ENCODE measurements at regions not wholly inside any gene's neighbourhood (a gene's known extent, or its start where the extent isn't known, plus 50 kb on each side); places are given as distances from the start of the nearest gene placed in this dataset.

GRCh38 chr2:19654310-19655090, 247.3 kb downstream of the TTC32 start:
- H3K27me3 ChIP-seq (ENCODE audit: control insufficient read depth in 5 of 5, insufficient read depth in 4 of 5, low read length in 5 of 5) = no peaks in the 10 kb centered on the region
- H3K9ac ChIP-seq (ENCODE audit: low read length in 5 of 5) = no peak overlapping the region
- no peak overlapping the region for H3K4me3 ChIP-seq (ENCODE audit: low read depth in 1 of 5, low read length in 5 of 5)
- H3K4me1 ChIP-seq (ENCODE audit: control insufficient read depth in 5 of 5, insufficient read depth in 5 of 5, low read length in 5 of 5) = no peaks in the 10 kb centered on the region
- no peak overlapping the region for H3K27ac ChIP-seq (ENCODE audit: low read depth, low read length)
- no peaks in the 10 kb centered on the region for H3K9me3 ChIP-seq (ENCODE audit: control insufficient read depth in 5 of 5, low read length in 5 of 5)
- H3K36me3 ChIP-seq (ENCODE audit: control insufficient read depth in 5 of 5, insufficient read depth in 5 of 5, low read length in 5 of 5) = no peaks in the 10 kb centered on the region

- H3K4me1 ChIP-seq (ENCODE audit: control insufficient read depth in 5 of 5, insufficient read depth in 5 of 5, low read length in 5 of 5) = peaks cover 0 to 2% (median 0%) of the 10 kb centered on the region in 5 donors
- no peak overlapping the region for H3K9ac ChIP-seq (ENCODE audit: low read length in 5 of 5)
- H3K36me3 ChIP-seq (ENCODE audit: control insufficient read depth in 5 of 5, insufficient read depth in 5 of 5, low read length in 5 of 5) = no peaks in the 10 kb centered on the region
- no peak overlapping the region for H3K4me3 ChIP-seq (ENCODE audit: low read depth in 1 of 5, low read length in 5 of 5)
- H3K9me3 ChIP-seq (ENCODE audit: control insufficient read depth in 5 of 5, low read length in 5 of 5) = no peaks in the 10 kb centered on the region
- H3K27me3 ChIP-seq (ENCODE audit: control insufficient read depth in 5 of 5, insufficient read depth in 4 of 5, low read length in 5 of 5) = no peaks in the 10 kb centered on the region
- no peak overlapping the region for H3K27ac ChIP-seq (ENCODE audit: low read depth, low read length)
These were observed 248.3 kb downstream of the TTC32 start for GRCh38 chr2:19653509-19653908.

DNA sequence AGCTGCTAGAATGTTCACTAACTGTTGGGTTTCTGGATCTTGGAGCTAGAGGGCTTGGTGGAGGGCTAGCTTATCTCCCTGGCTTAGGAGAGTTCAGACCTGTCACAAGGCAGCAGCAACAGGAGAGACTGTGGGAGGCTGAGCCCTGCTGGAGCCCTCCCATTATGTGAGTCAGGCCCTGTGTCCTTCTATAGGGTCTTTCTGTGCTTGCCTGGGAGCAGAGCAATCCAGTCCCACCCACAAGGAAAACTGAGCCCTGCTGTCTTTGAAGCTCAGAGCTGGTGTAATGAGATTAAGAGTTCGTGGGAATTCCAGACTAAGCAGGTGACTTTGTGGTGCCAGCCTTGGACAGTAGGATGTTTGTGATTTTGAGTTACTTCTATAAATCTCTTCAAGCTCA, 249.0 kb downstream of the TTC32 start:
- Histone ChIP-seq H3K27ac (ENCODE audit: low read depth, low read length) (no peak overlapping the region), H3K4me3 (ENCODE audit: low read depth in 1 of 5, low read length in 5 of 5) (no peak overlapping the region), H3K27me3 (ENCODE audit: control insufficient read depth in 5 of 5, insufficient read depth in 4 of 5, low read length in 5 of 5) (no peaks in the 10 kb centered on the region), H3K9ac (ENCODE audit: low read length in 5 of 5) (no peak overlapping the region), H3K36me3 (ENCODE audit: control insufficient read depth in 5 of 5, insufficient read depth in 5 of 5, low read length in 5 of 5) (no peaks in the 10 kb centered on the region), H3K4me1 (ENCODE audit: control insufficient read depth in 5 of 5, insufficient read depth in 5 of 5, low read length in 5 of 5) (peaks cover 0 to 4% (median 0%) of the 10 kb centered on the region in 5 donors), H3K9me3 (ENCODE audit: control insufficient read depth in 5 of 5, low read length in 5 of 5) (no peaks in the 10 kb centered on the region)

DNA sequence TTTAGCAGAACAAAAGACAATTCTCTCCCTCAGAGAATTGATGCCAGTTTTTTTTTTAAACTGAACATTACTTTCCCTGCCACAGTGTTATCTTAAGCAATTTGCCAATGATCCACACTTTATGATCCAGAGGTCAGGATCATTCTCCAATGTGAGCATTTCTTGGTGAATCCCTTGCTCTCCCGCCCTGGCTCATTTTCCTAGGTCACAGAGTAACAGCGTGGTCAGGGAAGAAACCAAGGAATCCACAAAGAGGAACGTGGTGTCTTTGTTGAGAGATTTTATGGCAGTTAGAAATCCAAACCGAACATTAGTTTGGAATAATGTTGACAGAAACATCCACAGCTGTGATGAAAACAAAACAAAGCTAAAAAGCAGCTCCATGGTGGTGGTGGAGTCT, 250.3 kb downstream of the TTC32 start:
- Histone ChIP-seq H3K9ac (ENCODE audit: low read length in 5 of 5) (no peak overlapping the region), H3K27ac (ENCODE audit: low read depth, low read length) (no peak overlapping the region), H3K36me3 (ENCODE audit: control insufficient read depth in 5 of 5, insufficient read depth in 5 of 5, low read length in 5 of 5) (no peaks in the 10 kb centered on the region), H3K4me1 (ENCODE audit: control insufficient read depth in 5 of 5, insufficient read depth in 5 of 5, low read length in 5 of 5) (peaks cover 0 to 4% (median 0%) of the 10 kb centered on the region in 5 donors), H3K9me3 (ENCODE audit: control insufficient read depth in 5 of 5, low read length in 5 of 5) (no peaks in the 10 kb centered on the region), H3K4me3 (ENCODE audit: low read depth in 1 of 5, low read length in 5 of 5) (no peak overlapping the region), H3K27me3 (ENCODE audit: control insufficient read depth in 5 of 5, insufficient read depth in 4 of 5, low read length in 5 of 5) (no peaks in the 10 kb centered on the region)

- Histone ChIP-seq H3K36me3 (ENCODE audit: control insufficient read depth in 5 of 5, insufficient read depth in 5 of 5, low read length in 5 of 5) (no peaks in the 10 kb centered on the region), H3K9ac (ENCODE audit: low read length in 5 of 5) (no peak overlapping the region), H3K4me1 (ENCODE audit: control insufficient read depth in 5 of 5, insufficient read depth in 5 of 5, low read length in 5 of 5) (peaks cover 0 to 4% (median 0%) of the 10 kb centered on the region in 5 donors), H3K27me3 (ENCODE audit: control insufficient read depth in 5 of 5, insufficient read depth in 4 of 5, low read length in 5 of 5) (no peaks in the 10 kb centered on the region), H3K27ac (ENCODE audit: low read depth, low read length) (no peak overlapping the region), H3K9me3 (ENCODE audit: control insufficient read depth in 5 of 5, low read length in 5 of 5) (no peaks in the 10 kb centered on the region), H3K4me3 (ENCODE audit: low read depth in 1 of 5, low read length in 5 of 5) (no peak overlapping the region)
These were observed 251.9 kb downstream of the TTC32 start for GRCh38 chr2:19649785-19650380.

GRCh38 chr2:19649142-19649541, 252.6 kb downstream of the TTC32 start:
- no peaks in the 10 kb centered on the region for H3K27me3 ChIP-seq (ENCODE audit: control insufficient read depth in 5 of 5, insufficient read depth in 4 of 5, low read length in 5 of 5)
- no peak overlapping the region for H3K9ac ChIP-seq (ENCODE audit: low read length in 5 of 5)
- H3K27ac ChIP-seq (ENCODE audit: low read depth, low read length) = no peak overlapping the region
- no peaks in the 10 kb centered on the region for H3K9me3 ChIP-seq (ENCODE audit: control insufficient read depth in 5 of 5, low read length in 5 of 5)
- peaks cover 0 to 4% (median 0%) of the 10 kb centered on the region in 5 donors for H3K4me1 ChIP-seq (ENCODE audit: control insufficient read depth in 5 of 5, insufficient read depth in 5 of 5, low read length in 5 of 5)
- no peaks in the 10 kb centered on the region for H3K36me3 ChIP-seq (ENCODE audit: control insufficient read depth in 5 of 5, insufficient read depth in 5 of 5, low read length in 5 of 5)
- H3K4me3 ChIP-seq (ENCODE audit: low read depth in 1 of 5, low read length in 5 of 5) = no peak overlapping the region

DNA sequence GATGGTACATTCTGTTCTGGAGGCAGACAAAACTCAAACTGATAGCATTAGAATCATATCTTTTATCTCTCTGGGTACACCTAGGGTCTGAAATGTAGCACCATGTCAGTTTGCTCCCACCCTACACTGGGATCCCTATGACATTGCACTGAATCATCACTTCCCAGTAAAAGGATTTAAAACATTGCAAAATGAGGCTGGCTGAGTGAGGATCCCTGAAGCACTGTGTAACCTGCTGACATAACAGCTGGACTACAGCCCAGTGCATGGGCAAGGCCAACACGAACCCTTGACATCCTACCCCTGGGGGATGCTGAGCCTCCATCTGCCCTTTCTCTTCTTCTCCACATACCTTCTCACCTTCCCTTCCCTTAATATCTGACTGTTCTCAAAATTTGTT, 253.2 kb downstream of the TTC32 start:
- no peak overlapping the region for H3K27ac ChIP-seq (ENCODE audit: low read depth, low read length)
- no peak overlapping the region for H3K4me3 ChIP-seq (ENCODE audit: low read depth in 1 of 5, low read length in 5 of 5)
- no peaks in the 10 kb centered on the region for H3K9me3 ChIP-seq (ENCODE audit: control insufficient read depth in 5 of 5, low read length in 5 of 5)
- H3K27me3 ChIP-seq (ENCODE audit: control insufficient read depth in 5 of 5, insufficient read depth in 4 of 5, low read length in 5 of 5) = no peaks in the 10 kb centered on the region
- no peaks in the 10 kb centered on the region for H3K36me3 ChIP-seq (ENCODE audit: control insufficient read depth in 5 of 5, insufficient read depth in 5 of 5, low read length in 5 of 5)
- H3K9ac ChIP-seq (ENCODE audit: low read length in 5 of 5) = no peak overlapping the region
- H3K4me1 ChIP-seq (ENCODE audit: control insufficient read depth in 5 of 5, insufficient read depth in 5 of 5, low read length in 5 of 5) = peaks cover 0 to 4% (median 0%) of the 10 kb centered on the region in 5 donors

DNA sequence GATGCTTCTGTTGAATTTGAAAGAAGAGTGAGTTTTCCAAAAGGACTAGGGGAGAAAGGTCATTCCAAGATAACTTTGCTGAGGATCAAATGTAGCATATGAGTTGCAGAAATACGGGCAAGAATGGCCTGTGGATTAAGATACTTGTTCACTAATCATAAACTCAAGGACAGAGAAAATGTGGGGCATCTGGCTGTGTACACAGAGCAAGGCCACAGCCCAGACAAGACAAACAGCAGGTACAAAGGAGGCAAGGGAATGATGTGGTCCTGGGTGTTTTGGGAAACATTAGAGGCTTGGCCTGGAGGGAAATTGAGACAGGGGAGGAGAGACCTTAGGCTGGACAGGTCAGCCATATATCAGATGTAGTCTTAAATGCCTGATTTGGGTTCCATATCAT, 254.8 kb downstream of the TTC32 start:
- H3K4me1 ChIP-seq (ENCODE audit: control insufficient read depth in 5 of 5, insufficient read depth in 5 of 5, low read length in 5 of 5) = peaks cover 0 to 4% (median 0%) of the 10 kb centered on the region in 5 donors
- no peak overlapping the region for H3K27ac ChIP-seq (ENCODE audit: low read depth, low read length)
- no peaks in the 10 kb centered on the region for H3K9me3 ChIP-seq (ENCODE audit: control insufficient read depth in 5 of 5, low read length in 5 of 5)
- H3K9ac ChIP-seq (ENCODE audit: low read length in 5 of 5) = no peak overlapping the region
- no peaks in the 10 kb centered on the region for H3K36me3 ChIP-seq (ENCODE audit: control insufficient read depth in 5 of 5, insufficient read depth in 5 of 5, low read length in 5 of 5)
- H3K27me3 ChIP-seq (ENCODE audit: control insufficient read depth in 5 of 5, insufficient read depth in 4 of 5, low read length in 5 of 5) = no peaks in the 10 kb centered on the region
- no peak overlapping the region for H3K4me3 ChIP-seq (ENCODE audit: low read depth in 1 of 5, low read length in 5 of 5)

GRCh38 chr2:19644763-19645162, 257.0 kb downstream of the TTC32 start:
- Histone ChIP-seq H3K27me3 (ENCODE audit: control insufficient read depth in 5 of 5, insufficient read depth in 4 of 5, low read length in 5 of 5) (no peaks in the 10 kb centered on the region), H3K27ac (ENCODE audit: low read depth, low read length) (no peak overlapping the region), H3K4me1 (ENCODE audit: control insufficient read depth in 5 of 5, insufficient read depth in 5 of 5, low read length in 5 of 5) (peaks cover 0 to 4% (median 0%) of the 10 kb centered on the region in 5 donors), H3K4me3 (ENCODE audit: low read depth in 1 of 5, low read length in 5 of 5) (no peak overlapping the region), H3K9me3 (ENCODE audit: control insufficient read depth in 5 of 5, low read length in 5 of 5) (no peaks in the 10 kb centered on the region), H3K36me3 (ENCODE audit: control insufficient read depth in 5 of 5, insufficient read depth in 5 of 5, low read length in 5 of 5) (no peaks in the 10 kb centered on the region), H3K9ac (ENCODE audit: low read length in 5 of 5) (no peak overlapping the region)

DNA sequence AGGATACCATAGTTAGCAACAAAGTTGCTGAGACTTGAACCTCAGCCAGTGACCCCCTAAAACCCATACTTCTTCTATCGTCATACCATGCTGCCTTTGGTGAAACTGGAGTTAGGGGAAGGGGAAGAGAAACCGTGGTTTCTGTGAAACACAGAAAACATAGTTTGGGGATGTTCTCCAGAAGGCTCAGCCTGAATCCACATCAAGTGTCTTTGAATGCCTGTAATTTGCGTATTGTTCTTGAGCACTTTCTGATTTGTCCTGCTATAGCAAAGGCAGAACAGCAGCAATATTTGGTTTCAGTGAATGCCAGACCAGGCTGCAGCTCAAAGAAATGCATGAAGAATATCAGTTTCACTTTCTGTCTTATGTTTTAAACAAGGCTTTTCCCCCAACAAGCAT, 258.7 kb downstream of the TTC32 start:
- Histone ChIP-seq H3K36me3 (ENCODE audit: control insufficient read depth in 5 of 5, insufficient read depth in 5 of 5, low read length in 5 of 5) (no peaks in the 10 kb centered on the region), H3K27me3 (ENCODE audit: control insufficient read depth in 5 of 5, insufficient read depth in 4 of 5, low read length in 5 of 5) (no peaks in the 10 kb centered on the region), H3K27ac (ENCODE audit: low read depth, low read length) (no peak overlapping the region), H3K4me1 (ENCODE audit: control insufficient read depth in 5 of 5, insufficient read depth in 5 of 5, low read length in 5 of 5) (no peaks in the 10 kb centered on the region), H3K4me3 (ENCODE audit: low read depth in 1 of 5, low read length in 5 of 5) (no peak overlapping the region), H3K9me3 (ENCODE audit: control insufficient read depth in 5 of 5, low read length in 5 of 5) (no peaks in the 10 kb centered on the region), H3K9ac (ENCODE audit: low read length in 5 of 5) (no peak overlapping the region)
